GM04503 (cell line): ENCODE measurements at regions not wholly inside any gene's neighbourhood (a gene's known extent, or its start where the extent isn't known, plus 50 kb on each side); places are given as distances from the start of the nearest gene placed in this dataset.
"Not testable (repeated sequence)": the region's sequence is repeated elsewhere in the genome, so short reads cannot be mapped to it uniquely, and the experiment has no call there.

Experiments used
- DNase-seq: peaks from one replicate; pipeline ENCODE4 v3.0.0-alpha.2; 2012; ENCODE audit warnings: low read depth

GRCh38 chr3:165635791-165636683 is 201.2 kb downstream of the BCHE start:
- DNase-seq, result no peak

GRCh38 chr3:165624761-165625160 is 212.5 kb downstream of the BCHE start:
- no peak for DNase-seq

- no peak for DNase-seq
These were observed 214.9 kb downstream of the BCHE start for GRCh38 chr3:165622356-165622755.

- no peak for DNase-seq
These were observed 218.2 kb downstream of the BCHE start for GRCh38 chr3:165619069-165619468.

GRCh38 chr3:165617134-165617533 is 220.1 kb downstream of the BCHE start:
- no peak for DNase-seq

- DNase-seq, result no peak
These were observed 222.9 kb downstream of the BCHE start for GRCh38 chr3:165614337-165614736.

- DNase-seq, result no peak
These were observed 224.2 kb downstream of the BCHE start for GRCh38 chr3:165613014-165613413.

GRCh38 chr3:165607221-165607620 is 230.0 kb downstream of the BCHE start:
- no peak for DNase-seq

- no peak for DNase-seq
These were observed 234.0 kb downstream of the BCHE start for GRCh38 chr3:165603196-165603595.

GRCh38 chr3:165572566-165572965 is 264.7 kb downstream of the BCHE start:
- not testable (repeated sequence) for DNase-seq

GRCh38 chr3:165568907-165569462 is 268.2 kb downstream of the BCHE start:
- DNase-seq, result no peak

GRCh38 chr3:165555785-165556184 is 281.4 kb downstream of the BCHE start:
- no peak for DNase-seq

GRCh38 chr3:165553371-165553770 is 283.9 kb downstream of the BCHE start:
- DNase-seq, result no peak

GRCh38 chr3:165549665-165550064 is 287.6 kb downstream of the BCHE start:
- DNase-seq, result no peak

GRCh38 chr3:165549037-165549436 is 288.2 kb downstream of the BCHE start:
- no peak for DNase-seq

GRCh38 chr3:165545059-165545458 is 292.2 kb downstream of the BCHE start:
- DNase-seq, result no peak

- DNase-seq, result no peak
These were observed 292.8 kb downstream of the BCHE start for GRCh38 chr3:165544432-165544831.

- DNase-seq, result no peak
These were observed 299.1 kb downstream of the BCHE start for GRCh38 chr3:165538166-165538565.

GRCh38 chr3:165532851-165533250 is 304.4 kb downstream of the BCHE start:
- no peak for DNase-seq

GRCh38 chr3:165529451-165529850 is 307.8 kb downstream of the BCHE start:
- no peak for DNase-seq

GRCh38 chr3:165526367-165526766 is 310.9 kb downstream of the BCHE start:
- DNase-seq, result no peak

- DNase-seq, result no peak
These were observed 313.4 kb downstream of the BCHE start for GRCh38 chr3:165523801-165524200.

GRCh38 chr3:165522386-165522785 is 314.8 kb downstream of the BCHE start:
- no peak for DNase-seq
